ENCODE measurements at regions not wholly inside any gene's neighbourhood (a gene's known extent, or its start where the extent isn't known, plus 50 kb on each side); places are given as distances from the start of the nearest gene placed in this dataset.

GRCh38 chr5:165525271-165525670 lies 2019.9 kb downstream of the MAT2B start (continued):
- TF ChIP-seq REST (IDR thresholded peaks at IDR 0.05) = no peak

- Histone ChIP-seq H3K9ac (ENCODE audit: low read depth in 1 of 2, low read length in 2 of 2) (no peak overlapping the region), H3K4me3 (ENCODE audit: low read depth in 1 of 3, low read length in 3 of 3) (no peak overlapping the region), H3K36me3 (ENCODE audit: control insufficient read depth in 4 of 4, insufficient read depth in 3 of 4, low read depth in 1 of 4, low read length in 3 of 4) (no peaks in the 10 kb centered on the region), H3K27me3 (ENCODE audit: control insufficient read depth in 4 of 4, insufficient read depth in 4 of 4, low read length in 3 of 4) (no peaks in the 10 kb centered on the region), H3K9me3 (ENCODE audit: control insufficient read depth in 4 of 4, low read length in 3 of 4) (peaks cover 0 to 10% (median 2%) of the 10 kb centered on the region in 4 donors), H3K27ac (ENCODE audit: low read depth in 1 of 2, low read length in 2 of 2) (no peak overlapping the region), H3K4me1 (ENCODE audit: control insufficient read depth in 4 of 4, insufficient read depth in 4 of 4, low read length in 3 of 4) (no peaks in the 10 kb centered on the region)
- TF ChIP-seq FOXA2 (IDR thresholded peaks at IDR 0.05) (no peak), FOXA1 (IDR thresholded peaks at IDR 0.05) (no peak), ZBTB33 (IDR thresholded peaks at IDR 0.05) (no peak), YY1 (IDR thresholded peaks at IDR 0.05) (no peak), ATF3 (IDR thresholded peaks at IDR 0.05) (no peak), REST (IDR thresholded peaks at IDR 0.05) (no peak), HNF4A (conservative IDR thresholded peaks at IDR 0.05) (no peak), RXRA (IDR thresholded peaks at IDR 0.05) (no peak), SP1 (IDR thresholded peaks at IDR 0.05) (no peak), CTCF (IDR thresholded peaks at IDR 0.05; ENCODE audit: low read depth, low read length, missing input control) (no peak), GABPA (IDR thresholded peaks at IDR 0.05 in 1 of 2, conservative IDR thresholded peaks at IDR 0.05 in 1 of 2) (no peak), HNF4G (IDR thresholded peaks at IDR 0.05) (no peak), RAD21 (IDR thresholded peaks at IDR 0.05) (no peak), JUND (IDR thresholded peaks at IDR 0.05) (no peak), MAX (IDR thresholded peaks at IDR 0.05) (no peak), NR2F2 (IDR thresholded peaks at IDR 0.05) (no peak), EGR1 (IDR thresholded peaks at IDR 0.05; ENCODE audit: low read depth in 2 of 2) (no peak), TAF1 (conservative IDR thresholded peaks at IDR 0.05) (no peak)
- DNase-seq (ENCODE audit: low spot score) = no peak
- WGBS = 74% methylated on average over 3 of the region's 3 CpGs
Observed at GRCh38 chr5:165526357-165526756, 2020.9 kb downstream of the MAT2B start.

All from liver (tissue), 8 donors.